ENCODE measurements at regions not wholly inside any gene's neighbourhood (a gene's known extent, or its start where the extent isn't known, plus 50 kb on each side); places are given as distances from the start of the nearest gene placed in this dataset.

GRCh38 chr4:178937130-178937529 is 1494.9 kb upstream of the AGA start:
- Histone ChIP-seq H3K27me3 (no peaks in the 10 kb centered on the region), H3K4me1 (no peaks in the 10 kb centered on the region), H3K4me3 (no peak overlapping the region), H3K36me3 (no peaks in the 10 kb centered on the region), H3K27ac (no peak overlapping the region), H3K9me3 (no peaks in the 10 kb centered on the region)
- no peak for TF ChIP-seq CTCF (IDR thresholded peaks at IDR 0.05)
- intact Hi-C loops (cut with DNase I), result no loop called here
- no peak for DNase-seq
- no peak for ATAC-seq

GRCh38 chr4:178941975-178942374 is 1499.7 kb upstream of the AGA start:
- H3K4me3 ChIP-seq, result no peak overlapping the region
- no peaks in the 10 kb centered on the region for H3K4me1 ChIP-seq
- no peak for TF ChIP-seq CTCF (IDR thresholded peaks at IDR 0.05)
- intact Hi-C loops (cut with DNase I), result no loop called here
- no peaks in the 10 kb centered on the region for H3K36me3 ChIP-seq
- ATAC-seq (no peak), DNase-seq (no peak)
- no peaks in the 10 kb centered on the region for H3K9me3 ChIP-seq
- no peaks in the 10 kb centered on the region for H3K27me3 ChIP-seq
- no peak overlapping the region for H3K27ac ChIP-seq

- no peak for TF ChIP-seq CTCF (IDR thresholded peaks at IDR 0.05)
- no peaks in the 10 kb centered on the region for H3K36me3 ChIP-seq
- no peak for ATAC-seq
- no peak overlapping the region for H3K27ac ChIP-seq
- intact Hi-C loops (cut with DNase I), result no loop called here
- no peak for DNase-seq
- H3K9me3 ChIP-seq, result no peaks in the 10 kb centered on the region
- H3K4me1 ChIP-seq, result no peaks in the 10 kb centered on the region
- no peak overlapping the region for H3K4me3 ChIP-seq
- no peaks in the 10 kb centered on the region for H3K27me3 ChIP-seq
Measured at GRCh38 chr4:178953447-178954120, 1511.3 kb upstream of the AGA start.

- TF ChIP-seq CTCF (IDR thresholded peaks at IDR 0.05), result no peak
- no peak overlapping the region for H3K27ac ChIP-seq
- intact Hi-C loops (cut with DNase I), result no loop called here
- no peak overlapping the region for H3K4me3 ChIP-seq
- DNase-seq, result no peak
- no peak for ATAC-seq
- no peaks in the 10 kb centered on the region for H3K27me3 ChIP-seq
- H3K4me1 ChIP-seq, result no peaks in the 10 kb centered on the region
- no peaks in the 10 kb centered on the region for H3K9me3 ChIP-seq
- no peaks in the 10 kb centered on the region for H3K36me3 ChIP-seq
Measured at GRCh38 chr4:178955614-178956013, 1513.4 kb upstream of the AGA start.

- H3K4me1 ChIP-seq, result no peaks in the 10 kb centered on the region
- DNase-seq, result no peak
- no peaks in the 10 kb centered on the region for H3K9me3 ChIP-seq
- no peak for ATAC-seq
- H3K4me3 ChIP-seq, result no peak overlapping the region
- intact Hi-C loops (cut with DNase I), result no loop called here
- H3K36me3 ChIP-seq, result no peaks in the 10 kb centered on the region
- no peak for TF ChIP-seq CTCF (IDR thresholded peaks at IDR 0.05)
- no peak overlapping the region for H3K27ac ChIP-seq
- no peaks in the 10 kb centered on the region for H3K27me3 ChIP-seq
Measured at GRCh38 chr4:178958725-178959440, 1516.6 kb upstream of the AGA start.
